Effector memory CD4-positive, alpha-beta T cell (primary cell): ENCODE measurements at regions not wholly inside any gene's neighbourhood (a gene's known extent, or its start where the extent isn't known, plus 50 kb on each side); places are given as distances from the start of the nearest gene placed in this dataset.
"Not testable (repeated sequence)": the region's sequence is repeated elsewhere in the genome, so short reads cannot be mapped to it uniquely, and the experiment has no call there.

Experiments
- DNase-seq, 3 donors: peaks; one replicate each; pipeline ENCODE4 v3.0.0-alpha.2; 2020
- H3K27ac ChIP-seq: 2 replicates; pipeline ENCODE4 v1.7.0; 2013; ENCODE audit warnings: mild to moderate bottlenecking, low read length, moderate library complexity; ENCODE audit not compliant: insufficient read depth, poor library complexity, severe bottlenecking
- H3K27me3 ChIP-seq: replicated peaks from 2 replicates; pipeline ENCODE4 v1.7.0; 2013; ENCODE audit warnings: mild to moderate bottlenecking, low read length; ENCODE audit not compliant: insufficient read depth, control insufficient read depth, poor library complexity, severe bottlenecking
- H3K36me3 ChIP-seq: 2 replicates; pipeline ENCODE4 v1.7.0; 2013; ENCODE audit warnings: mild to moderate bottlenecking, low read length, moderate library complexity; ENCODE audit not compliant: control insufficient read depth, insufficient read depth
- H3K4me1 ChIP-seq: 2 replicates; pipeline ENCODE4 v1.7.0; 2013; ENCODE audit warnings: low read length, mild to moderate bottlenecking; ENCODE audit not compliant: control insufficient read depth, insufficient read depth, poor library complexity, severe bottlenecking
- H3K4me3 ChIP-seq: 2 replicates; pipeline ENCODE4 v1.7.0; 2013; ENCODE audit warnings: low read length, low read depth, mild to moderate bottlenecking; ENCODE audit not compliant: insufficient read depth, poor library complexity, severe bottlenecking
- H3K9me3 ChIP-seq: 2 replicates; pipeline ENCODE4 v1.7.0; 2013; ENCODE audit warnings: mild to moderate bottlenecking, low read length, moderate library complexity; ENCODE audit not compliant: control insufficient read depth

GRCh38 chr4:131002132-131002531 is 1906.2 kb downstream of the C4orf33 start:
- H3K4me1 ChIP-seq, result no peaks in the 10 kb centered on the region
- H3K27me3 ChIP-seq, result no peaks in the 10 kb centered on the region
- no peak for DNase-seq
- H3K4me3 ChIP-seq, result no peak overlapping the region
- H3K27ac ChIP-seq, result no peak overlapping the region
- no peaks in the 10 kb centered on the region for H3K9me3 ChIP-seq
- no peaks in the 10 kb centered on the region for H3K36me3 ChIP-seq

GRCh38 chr4:131006388-131006787 is 1910.4 kb downstream of the C4orf33 start:
- no peaks in the 10 kb centered on the region for H3K4me1 ChIP-seq
- no peak overlapping the region for H3K27ac ChIP-seq
- no peaks in the 10 kb centered on the region for H3K36me3 ChIP-seq

GRCh38 chr4:131011961-131012360 is 1916.0 kb downstream of the C4orf33 start:
- H3K36me3 ChIP-seq, H3K27me3 ChIP-seq, DNase-seq, H3K27ac ChIP-seq, H3K9me3 ChIP-seq, H3K4me3 ChIP-seq, H3K4me1 ChIP-seq: not testable (repeated sequence)

More at GRCh38 chr4:131006388-131006787, 1910.4 kb downstream of the C4orf33 start:
- Histone ChIP-seq H3K9me3 (no peaks in the 10 kb centered on the region), H3K4me3 (no peak overlapping the region), H3K27me3 (no peaks in the 10 kb centered on the region)
- DNase-seq, result no peak

GRCh38 chr4:131013226-131013625 is 1917.3 kb downstream of the C4orf33 start:
- H3K27ac ChIP-seq, result no peak overlapping the region
- no peaks in the 10 kb centered on the region for H3K27me3 ChIP-seq

GRCh38 chr4:131026771-131027170 is 1930.8 kb downstream of the C4orf33 start:
- no peak for DNase-seq
- Histone ChIP-seq H3K4me3 (no peak overlapping the region), H3K4me1 (no peaks in the 10 kb centered on the region), H3K36me3 (no peaks in the 10 kb centered on the region), H3K27me3 (no peaks in the 10 kb centered on the region), H3K9me3 (no peaks in the 10 kb centered on the region), H3K27ac (no peak overlapping the region)

More at GRCh38 chr4:131013226-131013625, 1917.3 kb downstream of the C4orf33 start:
- H3K9me3 ChIP-seq, result no peaks in the 10 kb centered on the region
- no peaks in the 10 kb centered on the region for H3K4me1 ChIP-seq
- H3K4me3 ChIP-seq, result no peak overlapping the region
- DNase-seq, result no peak
- no peaks in the 10 kb centered on the region for H3K36me3 ChIP-seq

- Histone ChIP-seq H3K27ac (no peak overlapping the region), H3K4me3 (no peak overlapping the region)
Measured at GRCh38 chr4:131044368-131044767, 1948.4 kb downstream of the C4orf33 start.

GRCh38 chr4:131046821-131047220 is 1950.9 kb downstream of the C4orf33 start:
- DNase-seq, result no peak
- H3K36me3 ChIP-seq, result no peaks in the 10 kb centered on the region
- H3K27me3 ChIP-seq, result no peaks in the 10 kb centered on the region
- H3K4me1 ChIP-seq, result no peaks in the 10 kb centered on the region
- H3K4me3 ChIP-seq, result no peak overlapping the region
- no peak overlapping the region for H3K27ac ChIP-seq
- H3K9me3 ChIP-seq, result no peaks in the 10 kb centered on the region

More at GRCh38 chr4:131044368-131044767, 1948.4 kb downstream of the C4orf33 start:
- no peaks in the 10 kb centered on the region for H3K36me3 ChIP-seq
- no peaks in the 10 kb centered on the region for H3K27me3 ChIP-seq
- no peak for DNase-seq
- H3K9me3 ChIP-seq, result no peaks in the 10 kb centered on the region
- H3K4me1 ChIP-seq, result no peaks in the 10 kb centered on the region

- H3K4me3 ChIP-seq, result no peak overlapping the region
- no peaks in the 10 kb centered on the region for H3K36me3 ChIP-seq
- DNase-seq, result no peak
Measured at GRCh38 chr4:131052646-131053045, 1956.7 kb downstream of the C4orf33 start.

GRCh38 chr4:131054489-131055019 is 1958.6 kb downstream of the C4orf33 start:
- Histone ChIP-seq H3K4me3 (no peak overlapping the region), H3K4me1 (no peaks in the 10 kb centered on the region), H3K27ac (no peak overlapping the region), H3K36me3 (no peaks in the 10 kb centered on the region), H3K9me3 (no peaks in the 10 kb centered on the region), H3K27me3 (no peaks in the 10 kb centered on the region)
- DNase-seq, result no peak

More at GRCh38 chr4:131052646-131053045, 1956.7 kb downstream of the C4orf33 start:
- H3K27ac ChIP-seq, result no peak overlapping the region
- H3K4me1 ChIP-seq, result no peaks in the 10 kb centered on the region
- H3K9me3 ChIP-seq, result no peaks in the 10 kb centered on the region
- H3K27me3 ChIP-seq, result no peaks in the 10 kb centered on the region

GRCh38 chr4:131061734-131062133 is 1965.8 kb downstream of the C4orf33 start:
- H3K27me3 ChIP-seq, result no peaks in the 10 kb centered on the region
- H3K4me3 ChIP-seq, result no peak overlapping the region
- DNase-seq, result no peak
- no peaks in the 10 kb centered on the region for H3K9me3 ChIP-seq
- no peak overlapping the region for H3K27ac ChIP-seq
- H3K4me1 ChIP-seq, result no peaks in the 10 kb centered on the region
- H3K36me3 ChIP-seq, result no peaks in the 10 kb centered on the region
